ENCODE measurements at regions not wholly inside any gene's neighbourhood (a gene's known extent, or its start where the extent isn't known, plus 50 kb on each side); places are given as distances from the start of the nearest gene placed in this dataset.

DNA sequence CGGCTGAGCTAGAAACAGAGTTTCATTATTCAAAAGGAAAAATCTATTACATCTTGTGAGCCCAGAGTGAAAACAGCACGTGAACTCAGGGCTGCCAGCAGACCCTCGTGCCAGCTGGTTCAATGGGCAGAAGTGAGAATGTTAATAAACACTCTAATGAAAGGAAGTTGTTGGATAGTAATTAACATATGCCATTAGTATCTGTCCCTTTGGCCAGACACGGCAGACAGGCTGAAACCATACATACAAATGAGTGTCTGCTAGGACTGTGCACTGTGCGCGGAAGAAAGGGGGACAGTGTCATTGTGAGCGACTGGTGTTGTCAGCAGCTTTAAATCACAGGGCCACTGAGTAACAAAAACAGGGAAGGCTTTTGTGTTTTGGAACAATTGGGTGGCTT is 121.9 kb upstream of the TSC22D1 start:
- no peak overlapping the region for H2AFZ ChIP-seq (ENCODE audit: low read length)
- no peaks in the 10 kb centered on the region for H4K20me1 ChIP-seq (ENCODE audit: insufficient read depth, low read length)
- no peaks in the 10 kb centered on the region for H3K4me1 ChIP-seq (ENCODE audit: insufficient read depth, low read length)
- no TSS peak for BruUV-seq (replicated peaks)
- FAIRE-seq, result no peak
- H3K27me3 ChIP-seq (ENCODE audit: control insufficient read depth in 1 of 2, insufficient read depth in 2 of 2, low read length in 2 of 2), result peaks cover 0 to 1% of the 10 kb centered on the region in 2 experiments; a peak in 1 of 5 replicates
- CTCF ChIA-PET (ENCODE audit: low intra/inter-chr PET ratio, low total read pairs), result no interaction called here
- H3K79me2 ChIP-seq (ENCODE audit: insufficient read depth, low read length), result no peaks in the 10 kb centered on the region
- POLR2A ChIA-PET, result no interaction called here
- TF ChIP-seq AGO1 (IDR thresholded peaks at IDR 0.05; ENCODE audit: low read depth, low read length, poor library complexity, severe bottlenecking) (no peak), HDAC1 (CRISPR knock-in tag; IDR thresholded peaks at IDR 0.05) (no peak), CREM (IDR thresholded peaks at IDR 0.05) (no peak), CREM (CRISPR knock-in tag; IDR thresholded peaks at IDR 0.05) (no peak), NCOA1 (CRISPR knock-in tag; IDR thresholded peaks at IDR 0.05) (no peak), SP140L (CRISPR knock-in tag; IDR thresholded peaks at IDR 0.05; ENCODE audit: borderline replicate concordance) (no peak), ZC3H13 (CRISPR knock-in tag; IDR thresholded peaks at IDR 0.05) (no peak), TCF7 (IDR thresholded peaks at IDR 0.05; ENCODE audit: low read depth) (no peak), ZNF468 (CRISPR knock-in tag; IDR thresholded peaks at IDR 0.05) (no peak)
- TF ChIP-seq, protein P1, sequence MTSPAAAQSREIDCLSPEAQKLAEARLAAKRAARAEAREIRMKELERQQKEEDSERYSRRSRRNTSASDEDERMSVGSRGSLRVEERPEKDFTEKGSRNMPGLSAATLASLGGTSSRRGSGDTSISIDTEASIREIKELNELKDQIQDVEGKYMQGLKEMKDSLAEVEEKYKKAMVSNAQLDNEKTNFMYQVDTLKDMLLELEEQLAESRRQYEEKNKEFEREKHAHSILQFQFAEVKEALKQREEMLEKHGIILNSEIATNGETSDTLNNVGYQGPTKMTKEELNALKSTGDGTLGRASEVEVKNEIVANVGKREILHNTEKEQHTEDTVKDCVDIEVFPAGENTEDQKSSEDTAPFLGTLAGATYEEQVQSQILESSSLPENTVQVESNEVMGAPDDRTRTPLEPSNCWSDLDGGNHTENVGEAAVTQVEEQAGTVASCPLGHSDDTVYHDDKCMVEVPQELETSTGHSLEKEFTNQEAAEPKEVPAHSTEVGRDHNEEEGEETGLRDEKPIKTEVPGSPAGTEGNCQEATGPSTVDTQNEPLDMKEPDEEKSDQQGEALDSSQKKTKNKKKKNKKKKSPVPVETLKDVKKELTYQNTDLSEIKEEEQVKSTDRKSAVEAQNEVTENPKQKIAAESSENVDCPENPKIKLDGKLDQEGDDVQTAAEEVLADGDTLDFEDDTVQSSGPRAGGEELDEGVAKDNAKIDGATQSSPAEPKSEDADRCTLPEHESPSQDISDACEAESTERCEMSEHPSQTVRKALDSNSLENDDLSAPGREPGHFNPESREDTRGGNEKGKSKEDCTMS (CRISPR knock-in tag; conservative IDR thresholded peaks at IDR 0.05), result no peak
- TF ChIP-seq, protein P2, sequence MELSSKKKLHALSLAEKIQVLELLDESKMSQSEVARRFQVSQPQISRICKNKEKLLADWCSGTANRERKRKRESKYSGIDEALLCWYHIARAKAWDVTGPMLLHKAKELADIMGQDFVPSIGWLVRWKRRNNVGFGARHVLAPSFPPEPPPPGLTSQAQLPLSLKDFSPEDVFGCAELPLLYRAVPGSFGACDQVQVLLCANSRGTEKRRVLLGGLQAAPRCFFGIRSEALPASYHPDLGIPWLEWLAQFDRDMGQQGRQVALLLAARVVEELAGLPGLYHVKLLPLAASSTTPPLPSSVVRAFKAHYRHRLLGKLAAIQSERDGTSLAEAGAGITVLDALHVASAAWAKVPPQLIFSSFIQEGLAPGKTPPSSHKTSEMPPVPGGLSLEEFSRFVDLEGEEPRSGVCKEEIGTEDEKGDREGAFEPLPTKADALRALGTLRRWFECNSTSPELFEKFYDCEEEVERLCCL (CRISPR knock-in tag; IDR thresholded peaks at IDR 0.05; ENCODE audit: borderline replicate concordance), result no peak
- H3K4me3 ChIP-seq (replicated peaks in 1 of 3; ENCODE audit: insufficient read depth in 1 of 3, low read depth in 2 of 3, low read length in 3 of 3), result no peak overlapping the region
- no peak overlapping the region for H3K4me2 ChIP-seq (ENCODE audit: low read depth, low read length)
- H3K9ac ChIP-seq (ENCODE audit: insufficient read depth, low read depth, low read length), result no peak overlapping the region
- intact Hi-C loops (cut with micrococcal nuclease; ENCODE audit: unreplicated experiment) (no loop called here), in situ Hi-C loops (cut with HindIII; ENCODE audit: extremely low pct_ligation_motif_present, low pct_unique_long_range_greater_than_20kb) (no loop called here)
- H3K27ac ChIP-seq (ENCODE audit: extremely low read length, insufficient read depth, low read length), result no peak overlapping the region
- no peaks in the 10 kb centered on the region for H3K36me3 ChIP-seq (replicated peaks in 1 of 2; ENCODE audit: control insufficient read depth in 1 of 2, insufficient read depth in 2 of 2, low read length in 2 of 2)
- H3K9me3 ChIP-seq (ENCODE audit: low read length), result no peaks in the 10 kb centered on the region
- no peak for ATAC-seq
- no peak for DNase-seq (ENCODE audit: low spot score)
- 49% methylated on average over 7 of the region's 7 CpGs for WGBS (ENCODE audit: low lambda C conversion rate)
